Fibroblast of the aortic adventitia (primary cell): ENCODE measurements at regions not wholly inside any gene's neighbourhood (a gene's known extent, or its start where the extent isn't known, plus 50 kb on each side); places are given as distances from the start of the nearest gene placed in this dataset.
"Not testable (repeated sequence)": the region's sequence is repeated elsewhere in the genome, so short reads cannot be mapped to it uniquely, and the experiment has no call there.

Source experiments
- DNase-seq: peaks from one replicate; pipeline ENCODE4 v3.0.0-alpha.2; 2010; ENCODE audit warnings: low read depth
- H3K4me3 ChIP-seq: 2 replicates; pipeline ENCODE4 v1.5.1; 2011; ENCODE audit warnings: low read depth, mild to moderate bottlenecking, control low read depth, low read length, moderate library complexity
- CTCF ChIP-seq: IDR thresholded peaks from 2 replicates; pipeline ENCODE4 v1.5.1; 2011; ENCODE audit warnings: mild to moderate bottlenecking, low read length, control low read depth, inconsistent platforms; ENCODE audit not compliant: insufficient read depth

GRCh38 chr12:34249271-34249670 is 227.0 kb downstream of the ALG10 start:
- no peak for DNase-seq
- H3K4me3 ChIP-seq = no peak overlapping the region
- no peak for TF ChIP-seq CTCF

- not testable (repeated sequence) for DNase-seq, H3K4me3 ChIP-seq
These were observed 229.6 kb downstream of the ALG10 start for GRCh38 chr12:34251879-34252278.

GRCh38 chr12:34253674-34254073 is 231.4 kb downstream of the ALG10 start:
- no peak overlapping the region for H3K4me3 ChIP-seq
- no peak for TF ChIP-seq CTCF
- no peak for DNase-seq

- TF ChIP-seq CTCF = no peak
- no peak for DNase-seq
- no peak overlapping the region for H3K4me3 ChIP-seq
These were observed 234.8 kb downstream of the ALG10 start for GRCh38 chr12:34257093-34257492.

- not testable (repeated sequence) for H3K4me3 ChIP-seq, DNase-seq
These were observed 239.8 kb downstream of the ALG10 start for GRCh38 chr12:34262140-34262539.

- TF ChIP-seq CTCF = no peak
- DNase-seq = no peak
- H3K4me3 ChIP-seq = no peak overlapping the region
These were observed 241.8 kb downstream of the ALG10 start for GRCh38 chr12:34264110-34264509.

GRCh38 chr12:34273703-34274102 is 251.4 kb downstream of the ALG10 start:
- DNase-seq, H3K4me3 ChIP-seq: not testable (repeated sequence)

- no peak overlapping the region for H3K4me3 ChIP-seq
- no peak for TF ChIP-seq CTCF
- no peak for DNase-seq
These were observed 252.8 kb downstream of the ALG10 start for GRCh38 chr12:34275129-34275528.

- no peak for TF ChIP-seq CTCF
- no peak for DNase-seq
- no peak overlapping the region for H3K4me3 ChIP-seq
These were observed 264.2 kb downstream of the ALG10 start for GRCh38 chr12:34286483-34286882.
